ENCODE measurements at regions not wholly inside any gene's neighbourhood (a gene's known extent, or its start where the extent isn't known, plus 50 kb on each side); places are given as distances from the start of the nearest gene placed in this dataset.

DNA sequence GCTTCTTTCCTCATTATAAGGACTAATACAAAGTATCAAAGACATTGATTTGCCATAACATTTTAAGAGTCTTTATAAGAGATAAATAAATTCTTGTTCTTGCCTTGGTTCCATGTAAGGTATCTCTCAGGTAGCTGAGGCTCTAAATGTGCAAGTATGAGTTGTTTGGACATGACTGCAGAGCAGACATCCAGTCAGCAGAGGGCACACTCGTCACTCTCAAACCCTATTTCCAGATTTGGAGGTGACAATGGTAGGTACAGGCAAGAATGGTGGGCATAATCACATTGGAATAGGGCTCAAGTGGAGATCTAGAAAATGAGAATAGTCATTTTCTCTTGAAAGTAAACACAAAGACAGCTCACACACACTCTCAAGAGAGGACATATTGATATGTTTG, 133.3 kb upstream of the ZIC3 start:
- WGBS: no CpG with 5 or more reads among the region's 1 CpG
- no peaks in the 10 kb centered on the region for H3K9me3 ChIP-seq (ENCODE audit: control insufficient read depth, low read length)

DNA sequence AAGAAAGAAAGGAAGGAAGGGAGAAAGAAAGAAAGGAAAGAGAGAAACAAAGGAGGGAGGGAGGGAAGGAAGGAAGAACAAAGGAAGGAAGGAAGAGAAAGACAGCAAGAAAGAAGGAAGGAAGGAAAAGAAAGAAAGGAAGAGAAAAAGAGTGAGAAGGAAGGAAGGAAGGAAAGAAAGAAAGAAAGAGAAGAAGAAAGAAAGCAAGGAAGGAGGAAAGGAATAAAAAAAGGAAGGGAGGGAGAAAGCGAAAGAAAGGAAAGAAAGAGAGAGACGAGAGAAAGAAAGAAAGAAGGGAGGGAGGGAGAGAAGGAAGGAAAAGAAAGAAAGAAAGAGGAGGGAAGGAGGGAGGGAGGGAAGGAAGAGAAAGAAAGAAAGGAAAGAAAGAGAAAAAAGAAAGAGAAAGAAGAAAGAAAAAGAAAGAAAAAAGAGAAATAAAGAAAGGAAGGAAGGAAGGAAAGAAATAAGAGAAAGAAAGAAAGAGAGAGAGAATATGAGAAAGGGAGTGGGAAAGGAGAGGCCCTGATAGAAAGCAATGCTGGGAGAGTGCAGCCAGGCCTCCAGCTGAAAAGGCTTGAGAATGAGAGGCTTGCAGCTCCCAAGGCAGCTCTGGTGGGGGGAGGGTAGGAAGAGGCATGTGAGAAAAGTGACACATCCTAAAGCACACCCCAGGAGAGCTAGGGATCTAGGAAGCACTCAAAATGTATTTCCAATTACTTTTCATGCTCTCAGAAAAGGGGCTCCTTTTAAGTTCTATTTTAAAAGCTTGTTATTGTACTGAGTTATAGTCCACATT, 134.0 kb upstream of the ZIC3 start:
- Histone ChIP-seq H4K91ac (ENCODE audit: low read length) (no peak overlapping the region), H3K14ac (ENCODE audit: low read length in 2 of 2) (no peak overlapping the region), H4K8ac (ENCODE audit: low read length) (no peak overlapping the region), H3K4me2 (ENCODE audit: low read length, poor library complexity, severe bottlenecking) (no peak overlapping the region), H3K4me3 (ENCODE audit: insufficient read depth in 1 of 2, low read depth in 1 of 2, low read length in 2 of 2) (no peak overlapping the region), H2AK5ac (ENCODE audit: low read length, severe bottlenecking) (no peak overlapping the region), H3K9me3 (ENCODE audit: control insufficient read depth, low read length) (no peaks in the 10 kb centered on the region), H3K36me3 (ENCODE audit: control insufficient read depth in 1 of 2, insufficient read depth in 2 of 2, low read depth in 1 of 2, low read length in 2 of 2) (no peaks in the 10 kb centered on the region), H2BK12ac (ENCODE audit: low read length in 2 of 2) (no peak overlapping the region), H3K79me1 (replicated peaks; ENCODE audit: low read length, poor library complexity, severe bottlenecking) (no peaks in the 10 kb centered on the region), H3K27me3 (ENCODE audit: control insufficient read depth in 1 of 2, insufficient read depth in 1 of 2, low read length in 2 of 2) (peaks cover 32 to 33% of the 10 kb centered on the region in 2 experiments), H3K18ac (ENCODE audit: low read depth in 1 of 2, low read length in 2 of 2) (no peak overlapping the region), H3K23ac (ENCODE audit: low read length in 2 of 2) (no peak overlapping the region), H3K4ac (ENCODE audit: low read depth in 1 of 2, low read length in 2 of 2) (no peak overlapping the region), H2BK15ac (ENCODE audit: low read depth, poor library complexity, severe bottlenecking) (no peak overlapping the region), H2BK5ac (ENCODE audit: low read depth, low read length, poor library complexity, severe bottlenecking) (no peak overlapping the region), H3K27ac (ENCODE audit: low read length, poor library complexity, severe bottlenecking) (no peak overlapping the region), H3K4me1 (ENCODE audit: control insufficient read depth, insufficient read depth, low read depth, low read length) (peaks cover 11% of the 10 kb centered on the region), H2AFZ (ENCODE audit: low read depth, low read length) (no peak overlapping the region), H3K9ac (ENCODE audit: low read length) (no peak overlapping the region), H2BK120ac (ENCODE audit: low read depth, low read length) (no peak overlapping the region)
- 19% methylated on average over 2 of the region's 2 CpGs for whole genome bisulfite sequencing
- DNase-seq: no peak

More for the DNA sequence above, 133.3 kb upstream of the ZIC3 start:
- no peak overlapping the region for H2AK5ac ChIP-seq (ENCODE audit: low read length, severe bottlenecking)
- H3K4me3 ChIP-seq (ENCODE audit: insufficient read depth in 1 of 2, low read depth in 1 of 2, low read length in 2 of 2): no peak overlapping the region
- H3K9ac ChIP-seq (ENCODE audit: low read length): no peak overlapping the region
- H3K4me2 ChIP-seq (ENCODE audit: low read length, poor library complexity, severe bottlenecking): no peak overlapping the region
- no peaks in the 10 kb centered on the region for H3K36me3 ChIP-seq (ENCODE audit: control insufficient read depth in 1 of 2, insufficient read depth in 2 of 2, low read depth in 1 of 2, low read length in 2 of 2)
- no peak overlapping the region for H3K14ac ChIP-seq (ENCODE audit: low read length in 2 of 2)
- no peak overlapping the region for H2BK120ac ChIP-seq (ENCODE audit: low read depth, low read length)
- H3K79me1 ChIP-seq (replicated peaks; ENCODE audit: low read length, poor library complexity, severe bottlenecking): no peaks in the 10 kb centered on the region
- H3K4me1 ChIP-seq (ENCODE audit: control insufficient read depth, insufficient read depth, low read depth, low read length): peaks cover 5% of the 10 kb centered on the region
- no peak overlapping the region for H3K27ac ChIP-seq (ENCODE audit: low read length, poor library complexity, severe bottlenecking)
- H3K23ac ChIP-seq (ENCODE audit: low read length in 2 of 2): no peak overlapping the region
- H2BK12ac ChIP-seq (ENCODE audit: low read length in 2 of 2): no peak overlapping the region
- DNase-seq: no peak
- no peak overlapping the region for H3K18ac ChIP-seq (ENCODE audit: low read depth in 1 of 2, low read length in 2 of 2)
- no peak overlapping the region for H3K4ac ChIP-seq (ENCODE audit: low read depth in 1 of 2, low read length in 2 of 2)
- H2AFZ ChIP-seq (ENCODE audit: low read depth, low read length): no peak overlapping the region
- no peak overlapping the region for H2BK15ac ChIP-seq (ENCODE audit: low read depth, poor library complexity, severe bottlenecking)
- no peak overlapping the region for H2BK5ac ChIP-seq (ENCODE audit: low read depth, low read length, poor library complexity, severe bottlenecking)
- H4K8ac ChIP-seq (ENCODE audit: low read length): no peak overlapping the region
- H4K91ac ChIP-seq (ENCODE audit: low read length): no peak overlapping the region
- peaks cover 25 to 26% of the 10 kb centered on the region in 2 experiments for H3K27me3 ChIP-seq (ENCODE audit: control insufficient read depth in 1 of 2, insufficient read depth in 1 of 2, low read length in 2 of 2)

DNA sequence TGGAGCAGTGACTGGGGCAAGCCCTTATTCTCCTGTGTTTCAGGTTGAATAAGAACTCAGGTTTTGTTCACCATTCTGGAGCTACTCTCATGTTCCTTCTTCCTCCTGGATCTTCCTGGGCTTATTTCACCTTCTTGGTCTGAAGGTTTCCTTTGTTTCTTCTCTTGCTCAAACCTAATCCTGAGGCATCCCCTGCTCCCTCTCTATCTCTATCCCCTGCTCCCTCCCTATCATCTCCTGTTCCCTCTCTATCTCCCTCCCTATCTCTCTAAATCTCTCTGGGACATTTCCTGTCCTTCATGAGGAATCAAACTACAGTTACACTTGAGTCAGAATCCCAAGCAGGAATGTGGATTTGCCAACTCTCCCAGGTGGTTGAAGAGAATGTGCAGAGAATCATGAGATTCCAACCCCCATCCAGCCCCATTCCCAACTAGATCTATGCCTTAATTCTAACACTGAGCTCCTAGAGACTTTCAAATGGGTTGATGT, 134.9 kb upstream of the ZIC3 start:
- Histone ChIP-seq H3K27ac (ENCODE audit: low read length, poor library complexity, severe bottlenecking) (no peak overlapping the region), H3K18ac (ENCODE audit: low read depth in 1 of 2, low read length in 2 of 2) (no peak overlapping the region), H3K4ac (ENCODE audit: low read depth in 1 of 2, low read length in 2 of 2) (no peak overlapping the region), H3K23ac (ENCODE audit: low read length in 2 of 2) (no peak overlapping the region), H3K9me3 (ENCODE audit: control insufficient read depth, low read length) (no peaks in the 10 kb centered on the region), H2BK120ac (ENCODE audit: low read depth, low read length) (no peak overlapping the region), H2BK15ac (ENCODE audit: low read depth, poor library complexity, severe bottlenecking) (no peak overlapping the region), H2BK5ac (ENCODE audit: low read depth, low read length, poor library complexity, severe bottlenecking) (no peak overlapping the region), H3K4me1 (ENCODE audit: control insufficient read depth, insufficient read depth, low read depth, low read length) (peaks cover 11% of the 10 kb centered on the region), H4K91ac (ENCODE audit: low read length) (no peak overlapping the region), H2AFZ (ENCODE audit: low read depth, low read length) (no peak overlapping the region), H3K14ac (ENCODE audit: low read length in 2 of 2) (no peak overlapping the region), H3K4me3 (ENCODE audit: insufficient read depth in 1 of 2, low read depth in 1 of 2, low read length in 2 of 2) (no peak overlapping the region), H2AK5ac (ENCODE audit: low read length, severe bottlenecking) (no peak overlapping the region), H3K9ac (ENCODE audit: low read length) (no peak overlapping the region), H3K27me3 (ENCODE audit: control insufficient read depth in 1 of 2, insufficient read depth in 1 of 2, low read length in 2 of 2) (peaks cover 36 to 41% of the 10 kb centered on the region in 2 experiments), H2BK12ac (ENCODE audit: low read length in 2 of 2) (no peak overlapping the region), H3K79me1 (replicated peaks; ENCODE audit: low read length, poor library complexity, severe bottlenecking) (no peaks in the 10 kb centered on the region), H4K8ac (ENCODE audit: low read length) (no peak overlapping the region), H3K36me3 (ENCODE audit: control insufficient read depth in 1 of 2, insufficient read depth in 2 of 2, low read depth in 1 of 2, low read length in 2 of 2) (no peaks in the 10 kb centered on the region), H3K4me2 (ENCODE audit: low read length, poor library complexity, severe bottlenecking) (no peak overlapping the region)
- DNase-seq: no peak

DNA sequence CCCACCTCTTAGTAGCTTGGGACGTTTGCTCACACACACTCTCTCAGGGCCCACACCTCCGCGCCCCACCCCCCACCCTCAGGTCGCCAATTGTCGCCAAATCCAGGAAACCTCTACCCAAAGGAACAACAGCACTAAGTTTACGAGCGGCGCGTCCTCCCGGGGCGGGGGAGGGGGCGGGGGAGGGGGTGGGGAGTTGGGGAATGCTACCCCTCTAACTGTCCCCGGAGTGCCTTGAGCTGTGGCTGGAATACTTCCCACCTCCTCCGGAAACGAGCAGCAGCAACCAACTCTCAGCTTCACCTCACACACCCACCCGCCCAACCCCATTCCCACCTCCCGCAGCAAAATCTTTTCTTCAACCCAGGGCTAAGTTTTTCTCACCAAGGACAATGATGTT, 135.6 kb upstream of the ZIC3 start:
- no peak overlapping the region for H4K8ac ChIP-seq (ENCODE audit: low read length)

More for the DNA sequence above, 135.6 kb upstream of the ZIC3 start:
- H3K18ac ChIP-seq (ENCODE audit: low read depth in 1 of 2, low read length in 2 of 2): no peak overlapping the region
- no peaks in the 10 kb centered on the region for H3K36me3 ChIP-seq (ENCODE audit: control insufficient read depth in 1 of 2, insufficient read depth in 2 of 2, low read depth in 1 of 2, low read length in 2 of 2)
- H3K4me3 ChIP-seq (ENCODE audit: insufficient read depth in 1 of 2, low read depth in 1 of 2, low read length in 2 of 2): no peak overlapping the region
- H3K79me1 ChIP-seq (replicated peaks; ENCODE audit: low read length, poor library complexity, severe bottlenecking): no peaks in the 10 kb centered on the region
- no peak overlapping the region for H3K4me2 ChIP-seq (ENCODE audit: low read length, poor library complexity, severe bottlenecking)
- no peaks in the 10 kb centered on the region for H3K9me3 ChIP-seq (ENCODE audit: control insufficient read depth, low read length)
- no peak overlapping the region for H2BK120ac ChIP-seq (ENCODE audit: low read depth, low read length)
- H3K27me3 ChIP-seq (ENCODE audit: control insufficient read depth in 1 of 2, insufficient read depth in 1 of 2, low read length in 2 of 2): peaks cover 43 to 48% of the 10 kb centered on the region in 2 experiments
- peaks cover 11% of the 10 kb centered on the region for H3K4me1 ChIP-seq (ENCODE audit: control insufficient read depth, insufficient read depth, low read depth, low read length)
- WGBS: no CpG with 5 or more reads among the region's 17 CpGs
- no peak overlapping the region for H2BK12ac ChIP-seq (ENCODE audit: low read length in 2 of 2)
- H4K91ac ChIP-seq (ENCODE audit: low read length): no peak overlapping the region
- H3K4ac ChIP-seq (ENCODE audit: low read depth in 1 of 2, low read length in 2 of 2): no peak overlapping the region
- no peak overlapping the region for H3K27ac ChIP-seq (ENCODE audit: low read length, poor library complexity, severe bottlenecking)
- no peak overlapping the region for H2BK5ac ChIP-seq (ENCODE audit: low read depth, low read length, poor library complexity, severe bottlenecking)
- DNase-seq: no peak
- no peak overlapping the region for H2AK5ac ChIP-seq (ENCODE audit: low read length, severe bottlenecking)
- H3K9ac ChIP-seq (ENCODE audit: low read length): no peak overlapping the region
- H2AFZ ChIP-seq (ENCODE audit: low read depth, low read length): no peak overlapping the region
- no peak overlapping the region for H3K23ac ChIP-seq (ENCODE audit: low read length in 2 of 2)
- H2BK15ac ChIP-seq (ENCODE audit: low read depth, poor library complexity, severe bottlenecking): no peak overlapping the region
- H3K14ac ChIP-seq (ENCODE audit: low read length in 2 of 2): no peak overlapping the region
